Nephron (organoid): ENCODE measurements at regions not wholly inside any gene's neighbourhood (a gene's known extent, or its start where the extent isn't known, plus 50 kb on each side); places are given as distances from the start of the nearest gene placed in this dataset.

Source experiments
- H3K27ac Mint-ChIP-seq, 3 experiments: 2 replicates each; pipeline ENCODE4 v1.8.0; 2020; ENCODE audit warnings: mixed read lengths in 3 of 3, mild to moderate bottlenecking in 2 of 3, moderate library complexity in 1 of 3
- H3K27me3 Mint-ChIP-seq: 2 replicates; pipeline ENCODE4 v1.8.0; 2021; ENCODE audit warnings: low read depth, mild to moderate bottlenecking, moderate library complexity, mixed read lengths
- H3K36me3 Mint-ChIP-seq: 2 replicates; pipeline ENCODE4 v1.8.0; 2020; ENCODE audit warnings: low read depth, mixed read lengths
- H3K4me1 Mint-ChIP-seq: 2 replicates; pipeline ENCODE4 v1.8.0; 2020; ENCODE audit warnings: mixed read lengths
- H3K4me3 Mint-ChIP-seq, 3 experiments: 2 replicates each; pipeline ENCODE4 v1.8.0; 2020; ENCODE audit warnings: mild to moderate bottlenecking in 3 of 3, mixed read lengths in 3 of 3, moderate library complexity in 2 of 3
- H3K9me3 Mint-ChIP-seq: 2 replicates; pipeline ENCODE4 v1.8.0; 2020; ENCODE audit warnings: mixed read lengths
- CTCF ChIP-seq, 3 experiments: fragments of 200-600 bp; sonication (generic); IDR thresholded peaks; one replicate each; pipeline ENCODE4 v1.5.0; 2021; ENCODE audit warnings: antibody characterized with exemption in 3 of 3; ENCODE audit not compliant: unreplicated experiment in 3 of 3

GRCh38 chr2:21944536-21944935 lies 820.8 kb downstream of the TDRD15 start:
- Mint-ChIP-seq H3K27me3 (peaks cover 5% of the 10 kb centered on the region), H3K4me3 (no peak overlapping the region), H3K27ac (no peak overlapping the region)

GRCh38 chr2:21945658-21946057 lies 821.9 kb downstream of the TDRD15 start:
- no peak for TF ChIP-seq CTCF (IDR thresholded peaks at IDR 0.05; ENCODE audit: unreplicated experiment in 3 of 3)
- H3K9me3 Mint-ChIP-seq: no peaks in the 10 kb centered on the region
- H3K36me3 Mint-ChIP-seq: no peaks in the 10 kb centered on the region
- H3K4me1 Mint-ChIP-seq: no peaks in the 10 kb centered on the region
- H3K27ac Mint-ChIP-seq: no peak overlapping the region
- H3K27me3 Mint-ChIP-seq: peaks cover 5% of the 10 kb centered on the region
- H3K4me3 Mint-ChIP-seq: no peak overlapping the region

More at GRCh38 chr2:21944536-21944935, 820.8 kb downstream of the TDRD15 start:
- H3K4me1 Mint-ChIP-seq: no peaks in the 10 kb centered on the region
- no peaks in the 10 kb centered on the region for H3K36me3 Mint-ChIP-seq
- no peaks in the 10 kb centered on the region for H3K9me3 Mint-ChIP-seq
- TF ChIP-seq CTCF (IDR thresholded peaks at IDR 0.05; ENCODE audit: unreplicated experiment in 3 of 3): no peak

GRCh38 chr2:21947046-21947445 lies 823.3 kb downstream of the TDRD15 start:
- H3K36me3 Mint-ChIP-seq: no peaks in the 10 kb centered on the region
- no peaks in the 10 kb centered on the region for H3K9me3 Mint-ChIP-seq
- H3K27me3 Mint-ChIP-seq: peaks cover 5% of the 10 kb centered on the region
- no peak overlapping the region for H3K27ac Mint-ChIP-seq
- no peak for TF ChIP-seq CTCF (IDR thresholded peaks at IDR 0.05; ENCODE audit: unreplicated experiment in 3 of 3)
- H3K4me3 Mint-ChIP-seq: no peak overlapping the region
- no peaks in the 10 kb centered on the region for H3K4me1 Mint-ChIP-seq

- Mint-ChIP-seq H3K27me3 (no peaks in the 10 kb centered on the region), H3K36me3 (no peaks in the 10 kb centered on the region), H3K4me1 (no peaks in the 10 kb centered on the region), H3K9me3 (no peaks in the 10 kb centered on the region), H3K27ac (no peak overlapping the region), H3K4me3 (no peak overlapping the region)
- no peak for TF ChIP-seq CTCF (IDR thresholded peaks at IDR 0.05; ENCODE audit: unreplicated experiment in 3 of 3)
Observed at GRCh38 chr2:21966139-21966538, 842.4 kb downstream of the TDRD15 start.

GRCh38 chr2:21970971-21971370 lies 847.2 kb downstream of the TDRD15 start:
- no peaks in the 10 kb centered on the region for H3K36me3 Mint-ChIP-seq
- no peak for TF ChIP-seq CTCF (IDR thresholded peaks at IDR 0.05; ENCODE audit: unreplicated experiment in 3 of 3)
- H3K4me1 Mint-ChIP-seq: no peaks in the 10 kb centered on the region
- peaks cover 5% of the 10 kb centered on the region for H3K27me3 Mint-ChIP-seq
- no peak overlapping the region for H3K4me3 Mint-ChIP-seq
- H3K9me3 Mint-ChIP-seq: no peaks in the 10 kb centered on the region
- H3K27ac Mint-ChIP-seq: no peak overlapping the region

GRCh38 chr2:21972586-21972985 lies 848.8 kb downstream of the TDRD15 start:
- Mint-ChIP-seq H3K4me3 (no peak overlapping the region), H3K27me3 (peaks cover 5% of the 10 kb centered on the region), H3K27ac (no peak overlapping the region), H3K4me1 (no peaks in the 10 kb centered on the region), H3K9me3 (no peaks in the 10 kb centered on the region), H3K36me3 (no peaks in the 10 kb centered on the region)
- no peak for TF ChIP-seq CTCF (IDR thresholded peaks at IDR 0.05; ENCODE audit: unreplicated experiment in 3 of 3)
